Neuronal stem cell (in vitro differentiated cells): ENCODE measurements at regions not wholly inside any gene's neighbourhood (a gene's known extent, or its start where the extent isn't known, plus 50 kb on each side); places are given as distances from the start of the nearest gene placed in this dataset.
"Not testable (repeated sequence)": the region's sequence is repeated elsewhere in the genome, so short reads cannot be mapped to it uniquely, and the experiment has no call there.

ENCODE experiments used
- DNase-seq: peaks from one replicate; pipeline ENCODE4 v3.0.0-alpha.2; 2013; ENCODE audit warnings: low spot score
- H2AFZ ChIP-seq: one replicate; pipeline ENCODE4 v1.6.1; 2013; ENCODE audit warnings: mild to moderate bottlenecking, low read length, inconsistent platforms
- H2AK5ac ChIP-seq: 2 replicates; pipeline ENCODE4 v1.6.1; 2013; ENCODE audit warnings: low read depth, mild to moderate bottlenecking, inconsistent platforms, low read length, moderate library complexity, mixed read lengths
- H2BK120ac ChIP-seq: 2 replicates; pipeline ENCODE4 v1.6.1; 2013; ENCODE audit warnings: low read depth, mild to moderate bottlenecking, inconsistent platforms, low read length, moderate library complexity, mixed read lengths
- H2BK12ac ChIP-seq: one replicate; pipeline ENCODE4 v1.6.1; 2013; ENCODE audit warnings: low read length, inconsistent platforms
- H2BK15ac ChIP-seq: 2 replicates; pipeline ENCODE4 v1.6.1; 2013; ENCODE audit warnings: mild to moderate bottlenecking, low read length, inconsistent platforms, mixed read lengths
- H2BK5ac ChIP-seq: one replicate; pipeline ENCODE4 v1.6.1; 2013; ENCODE audit warnings: inconsistent platforms, mild to moderate bottlenecking, low read length, moderate library complexity
- H3K14ac ChIP-seq: one replicate; pipeline ENCODE4 v1.6.1; 2013; ENCODE audit warnings: low read length, inconsistent platforms
- H3K18ac ChIP-seq: 2 replicates; pipeline ENCODE4 v1.6.1; 2013; ENCODE audit warnings: low read length, inconsistent platforms
- H3K23ac ChIP-seq: 2 replicates; pipeline ENCODE4 v1.6.1; 2013; ENCODE audit warnings: low read depth, mild to moderate bottlenecking, mixed read lengths, low read length, inconsistent platforms; ENCODE audit not compliant: poor library complexity
- H3K27ac ChIP-seq: replicated peaks from 3 replicates; pipeline ENCODE4 v1.5.1; 2013; ENCODE audit warnings: low read length, inconsistent platforms
- H3K27me3 ChIP-seq, 3 experiments: 2 replicates each; pipeline ENCODE4 v1.6.1; 2013; ENCODE audit warnings: low read length in 3 of 3, mild to moderate bottlenecking in 2 of 3, inconsistent platforms in 1 of 3, low read depth in 1 of 3, mixed read lengths in 1 of 3, moderate library complexity in 1 of 3; ENCODE audit not compliant: control insufficient read depth in 3 of 3, insufficient read depth in 3 of 3
- H3K36me3 ChIP-seq, 2 donors: replicated peaks in 1 of 2; 2 replicates each; pipeline ENCODE4 v1.6.1; 2013; ENCODE audit warnings: low read length in 2 of 2; ENCODE audit not compliant: control insufficient read depth in 2 of 2, insufficient read depth in 2 of 2
- H3K4ac ChIP-seq: 2 replicates; pipeline ENCODE4 v1.6.1; 2013; ENCODE audit warnings: inconsistent platforms, mild to moderate bottlenecking, low read length, moderate library complexity
- H3K4me1 ChIP-seq, 2 donors: 1 replicate in 1 of 2; 2 replicates in 1 of 2; pipeline ENCODE4 v1.6.1; 2013; ENCODE audit warnings: low read length in 2 of 2, low read depth in 1 of 2; ENCODE audit not compliant: control insufficient read depth in 2 of 2, insufficient read depth in 1 of 2
- H3K4me2 ChIP-seq: one replicate; pipeline ENCODE4 v1.6.1; 2013; ENCODE audit warnings: mild to moderate bottlenecking, low read length, inconsistent platforms; ENCODE audit not compliant: insufficient read depth, poor library complexity, severe bottlenecking
- H3K4me3 ChIP-seq, 2 donors: 2 replicates each; pipeline ENCODE4 v1.5.1; 2013; ENCODE audit warnings: low read length in 2 of 2, mild to moderate bottlenecking in 2 of 2, inconsistent platforms in 1 of 2, moderate library complexity in 1 of 2
- H3K79me1 ChIP-seq: one replicate; pipeline ENCODE4 v1.6.1; 2013; ENCODE audit warnings: low read depth, mild to moderate bottlenecking, inconsistent platforms, low read length, moderate library complexity
- H3K9ac ChIP-seq: one replicate; pipeline ENCODE4 v1.6.1; 2013; ENCODE audit warnings: mild to moderate bottlenecking, low read depth, low read length, inconsistent platforms; ENCODE audit not compliant: poor library complexity
- H3K9me3 ChIP-seq, 2 donors: replicated peaks in 1 of 2; 2 replicates each; pipeline versions ENCODE3 to v1.6.1; 2013; ENCODE audit warnings: low read length in 2 of 2, mild to moderate bottlenecking in 2 of 2, inconsistent platforms in 1 of 2, low read depth in 1 of 2, mixed read lengths in 1 of 2, moderate library complexity in 1 of 2; ENCODE audit not compliant: control insufficient read depth in 2 of 2, insufficient read depth in 1 of 2
- H4K8ac ChIP-seq: one replicate; pipeline ENCODE4 v1.6.1; 2013; ENCODE audit warnings: low read depth, mild to moderate bottlenecking, inconsistent platforms, low read length, moderate library complexity
- H4K91ac ChIP-seq: one replicate; pipeline ENCODE4 v1.6.1; 2013; ENCODE audit warnings: low read length, low read depth, mild to moderate bottlenecking, inconsistent platforms; ENCODE audit not compliant: poor library complexity
- WGBS, 2 donors: extraction: QIAGEN DNeasy Blood & Tissue Kit; methylation state at CpG; one replicate each; pipeline ENCODE4 v1.1.7; 2013; ENCODE audit warnings: missing lambda C conversion rate in 2 of 2, mixed read lengths in 1 of 2; ENCODE audit not compliant: insufficient read length in 2 of 2, insufficient replicate concordance in 1 of 2; ENCODE audit errors: extremely low coverage in 2 of 2; 5-methylcytosine and 5-hydroxymethylcytosine counted together

DNA sequence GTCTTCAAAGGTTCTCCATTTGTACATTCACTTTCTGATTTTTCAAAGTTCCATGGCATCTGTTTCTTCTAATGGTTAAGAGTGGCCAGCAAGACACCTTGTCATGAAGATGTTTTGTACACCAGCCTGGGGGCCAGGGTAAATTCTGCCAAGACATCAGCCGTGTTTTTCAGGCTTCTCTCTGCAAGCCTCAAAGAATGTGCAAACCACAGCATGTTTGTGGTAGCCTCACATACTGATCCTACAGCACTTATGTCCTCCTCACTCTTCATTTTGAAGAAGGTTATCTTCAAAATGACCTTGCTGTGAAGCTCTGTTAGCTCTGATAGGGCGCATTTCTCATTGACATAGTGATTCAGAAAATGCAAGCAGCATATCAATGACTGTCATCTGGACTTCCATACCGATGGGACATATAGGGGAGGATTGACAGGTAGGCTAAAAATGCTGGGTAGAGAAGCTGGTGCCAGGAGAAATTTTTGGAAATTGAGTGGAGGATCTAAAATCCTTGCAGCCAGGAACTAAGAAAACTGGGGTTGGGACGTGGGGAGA, 59.3 kb upstream of the SPTLC3 start:
- no peak overlapping the region for H3K4me2 ChIP-seq
- no peak overlapping the region for H2AFZ ChIP-seq
- no CpG with 5 or more reads among the region's 4 CpGs for WGBS, 2 donors
- no peak overlapping the region for H2BK15ac ChIP-seq
- no peak overlapping the region for H2BK120ac ChIP-seq
- H3K4me3 ChIP-seq: no peak overlapping the region
- no peak overlapping the region for H3K4ac ChIP-seq
- no peak overlapping the region for H4K8ac ChIP-seq
- H4K91ac ChIP-seq: no peak overlapping the region
- H3K4me1 ChIP-seq: no peaks in the 10 kb centered on the region
- H3K14ac ChIP-seq: no peak overlapping the region
- H3K79me1 ChIP-seq: no peaks in the 10 kb centered on the region
- no peak overlapping the region for H2BK12ac ChIP-seq
- no peaks in the 10 kb centered on the region for H3K9me3 ChIP-seq
- H3K9ac ChIP-seq: no peak overlapping the region
- no peaks in the 10 kb centered on the region for H3K27me3 ChIP-seq
- no peak overlapping the region for H3K23ac ChIP-seq
- no peak overlapping the region for H3K18ac ChIP-seq
- no peak overlapping the region for H2BK5ac ChIP-seq
- H2AK5ac ChIP-seq: no peak overlapping the region
- H3K27ac ChIP-seq: no peak overlapping the region
- no peak for DNase-seq
- H3K36me3 ChIP-seq: no peaks in the 10 kb centered on the region

- not testable (repeated sequence) for H3K36me3 ChIP-seq, H2BK120ac ChIP-seq
These were observed 54.5 kb upstream of the SPTLC3 start for GRCh38 chr20:12954254-12954653.

GRCh38 chr20:12955611-12956010, 53.2 kb upstream of the SPTLC3 start:
- Histone ChIP-seq H3K14ac (no peak overlapping the region), H3K4ac (no peak overlapping the region), H2BK12ac (no peak overlapping the region), H4K8ac (no peak overlapping the region), H3K36me3 (no peaks in the 10 kb centered on the region), H2AK5ac (no peak overlapping the region), H3K4me2 (no peak overlapping the region), H3K4me3 (no peak overlapping the region), H2BK5ac (no peak overlapping the region), H3K9me3 (no peaks in the 10 kb centered on the region), H3K4me1 (no peaks in the 10 kb centered on the region), H2BK15ac (no peak overlapping the region), H2AFZ (no peak overlapping the region), H2BK120ac (no peak overlapping the region), H3K23ac (no peak overlapping the region), H3K27ac (no peak overlapping the region), H3K18ac (no peak overlapping the region), H3K79me1 (no peaks in the 10 kb centered on the region), H3K27me3 (no peaks in the 10 kb centered on the region), H4K91ac (no peak overlapping the region), H3K9ac (no peak overlapping the region)
- no peak for DNase-seq
- no CpG with 5 or more reads among the region's 3 CpGs for WGBS, 2 donors

More at GRCh38 chr20:12954254-12954653, 54.5 kb upstream of the SPTLC3 start:
- not testable (repeated sequence) for H3K9ac ChIP-seq, H4K8ac ChIP-seq, H3K23ac ChIP-seq, H3K18ac ChIP-seq, H3K4me2 ChIP-seq, H3K4me1 ChIP-seq, H3K9me3 ChIP-seq, H4K91ac ChIP-seq, H2BK12ac ChIP-seq, H2BK5ac ChIP-seq, H3K4ac ChIP-seq, H3K4me3 ChIP-seq, H3K14ac ChIP-seq, H3K27me3 ChIP-seq, H3K79me1 ChIP-seq, H2BK15ac ChIP-seq, H3K27ac ChIP-seq, H2AK5ac ChIP-seq, H2AFZ ChIP-seq, DNase-seq

DNA sequence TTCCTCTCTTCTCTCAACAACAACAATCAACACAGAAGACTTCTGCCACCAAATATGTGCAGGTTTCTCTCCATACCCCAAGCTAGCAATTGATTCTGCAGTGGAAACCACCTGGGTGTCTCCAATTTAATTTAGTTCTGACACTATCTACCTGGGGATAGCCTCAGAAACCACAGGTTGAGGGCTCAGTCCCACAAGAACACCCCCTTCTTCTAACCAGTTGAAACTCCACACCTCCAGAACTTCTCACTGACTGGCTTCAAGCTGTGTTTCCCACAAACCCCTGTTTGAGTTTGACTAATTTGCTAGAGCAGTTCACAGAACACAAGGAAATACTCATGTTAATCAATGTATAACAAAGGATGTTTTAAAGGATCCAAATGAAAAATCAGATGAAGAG, 52.5 kb upstream of the SPTLC3 start:
- Histone ChIP-seq H3K79me1 (no peaks in the 10 kb centered on the region), H3K9me3 (no peaks in the 10 kb centered on the region), H2AK5ac (no peak overlapping the region), H2AFZ (no peak overlapping the region), H4K8ac (no peak overlapping the region), H3K4me1 (no peaks in the 10 kb centered on the region), H4K91ac (no peak overlapping the region), H3K4me2 (no peak overlapping the region), H3K27ac (no peak overlapping the region), H3K18ac (no peak overlapping the region), H3K9ac (no peak overlapping the region), H3K23ac (no peak overlapping the region), H2BK120ac (no peak overlapping the region), H3K4me3 (no peak overlapping the region), H3K27me3 (no peaks in the 10 kb centered on the region), H2BK12ac (no peak overlapping the region), H3K36me3 (no peaks in the 10 kb centered on the region), H2BK15ac (no peak overlapping the region), H3K14ac (no peak overlapping the region), H3K4ac (no peak overlapping the region), H2BK5ac (no peak overlapping the region)
- DNase-seq: no peak
